EH (cell line): ENCODE measurements at regions not wholly inside any gene's neighbourhood (a gene's known extent, or its start where the extent isn't known, plus 50 kb on each side); places are given as distances from the start of the nearest gene placed in this dataset.
"Not testable (repeated sequence)": the region's sequence is repeated elsewhere in the genome, so short reads cannot be mapped to it uniquely, and the experiment has no call there.

Source experiments
- DNase-seq: peaks from one replicate; pipeline ENCODE4 v3.0.0-alpha.2; 2015; ENCODE audit warnings: low read depth

DNA sequence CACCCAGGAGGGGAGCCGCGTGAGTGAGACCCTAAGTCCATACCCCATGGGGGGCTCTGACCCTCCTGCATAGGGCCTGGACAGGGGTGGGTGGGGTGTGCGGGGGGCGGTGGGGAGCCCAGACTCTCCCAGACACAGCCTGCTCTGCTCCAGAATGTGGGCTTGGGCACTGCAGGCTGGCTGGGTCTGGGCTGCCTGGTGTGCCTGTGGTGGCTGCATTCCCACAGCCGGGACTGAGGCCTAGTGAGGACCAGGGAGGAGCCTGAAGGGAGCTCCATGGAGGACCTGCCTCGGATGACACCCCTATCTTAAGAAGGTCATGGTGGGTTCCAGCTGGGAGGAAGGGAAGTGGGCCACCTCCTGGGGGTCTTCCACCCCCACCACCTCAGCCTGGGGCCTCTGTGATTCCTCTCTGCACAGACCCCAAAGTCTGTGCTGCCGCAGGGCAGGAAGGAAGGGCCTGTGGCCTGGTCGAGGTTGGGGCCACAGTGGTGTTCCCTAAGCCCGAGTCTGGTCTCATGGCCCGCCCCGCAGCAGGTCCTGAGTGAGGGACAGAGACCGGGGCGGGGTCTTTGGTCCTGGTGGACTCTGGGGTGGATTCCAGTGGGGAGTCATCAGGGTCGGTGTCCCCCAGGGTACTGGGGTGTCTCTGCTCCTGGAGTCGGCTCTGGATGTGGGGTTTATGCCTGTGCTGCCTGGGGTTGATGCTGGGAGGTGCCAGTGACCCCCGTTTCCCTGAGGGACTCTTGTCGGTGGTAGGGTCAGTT lies 392.3 kb downstream of the TMEM121 start:
- no peak for DNase-seq

DNA sequence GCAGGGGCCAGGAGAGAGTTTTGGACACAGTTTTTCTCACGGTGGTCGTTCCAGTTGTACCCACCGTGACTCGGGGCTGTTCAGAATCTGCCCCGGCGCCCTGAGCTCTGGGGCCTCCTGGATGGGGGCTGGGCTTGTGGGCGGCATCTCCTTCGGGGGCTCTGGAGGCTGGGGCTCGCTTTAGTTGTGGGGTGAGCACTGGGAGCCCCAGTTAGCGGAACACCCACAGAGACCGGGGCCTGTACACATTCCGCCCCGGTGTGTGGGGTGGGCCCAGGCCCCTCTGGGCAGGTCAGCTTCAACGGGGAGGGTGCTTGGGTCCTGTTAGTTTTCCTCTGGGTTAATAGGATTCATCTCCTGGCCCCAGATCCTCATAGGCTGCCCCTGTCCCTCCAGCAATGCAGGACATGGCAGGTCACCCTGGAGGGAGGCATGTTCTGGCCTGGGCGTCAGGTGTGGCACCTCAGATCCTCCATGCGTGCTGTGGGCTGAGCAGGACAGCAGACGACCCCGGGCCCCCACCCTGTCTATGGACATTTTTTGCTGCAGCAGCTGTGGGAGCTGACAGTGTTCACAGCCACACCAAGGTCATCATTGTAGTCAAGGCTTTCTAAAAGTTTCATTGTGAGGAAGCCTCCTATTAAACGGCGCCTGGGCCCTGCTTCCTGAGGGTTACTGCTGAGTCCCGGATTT lies 393.2 kb downstream of the TMEM121 start:
- DNase-seq: no peak

DNA sequence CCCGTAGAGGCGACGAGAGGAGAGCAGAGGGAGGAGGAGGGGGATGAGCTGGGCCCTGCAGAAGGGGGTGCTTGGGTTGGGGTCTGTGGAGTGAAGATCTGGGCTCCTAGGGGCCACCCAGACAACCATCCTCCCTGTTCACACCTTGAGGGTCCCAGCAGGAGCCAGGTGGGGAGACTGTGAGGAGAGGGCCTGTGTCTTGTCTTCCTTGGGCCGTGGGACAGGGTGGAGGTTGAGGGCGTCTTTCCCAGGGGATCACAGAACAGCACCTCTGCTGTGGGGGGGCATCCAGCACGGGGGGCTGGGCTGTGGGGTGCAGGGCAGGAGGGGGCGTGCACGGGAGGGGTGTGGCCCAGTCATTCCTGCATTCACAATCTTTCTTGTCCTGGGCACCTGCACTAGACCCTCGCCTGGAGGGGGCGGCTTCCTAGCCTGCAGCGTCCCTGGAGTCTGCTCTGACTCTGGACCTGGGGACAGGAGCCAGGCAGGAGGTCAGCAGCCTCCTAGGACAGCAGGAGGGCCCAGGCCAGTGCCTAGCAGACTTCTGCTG lies 393.8 kb downstream of the TMEM121 start:
- not testable (repeated sequence) for DNase-seq

DNA sequence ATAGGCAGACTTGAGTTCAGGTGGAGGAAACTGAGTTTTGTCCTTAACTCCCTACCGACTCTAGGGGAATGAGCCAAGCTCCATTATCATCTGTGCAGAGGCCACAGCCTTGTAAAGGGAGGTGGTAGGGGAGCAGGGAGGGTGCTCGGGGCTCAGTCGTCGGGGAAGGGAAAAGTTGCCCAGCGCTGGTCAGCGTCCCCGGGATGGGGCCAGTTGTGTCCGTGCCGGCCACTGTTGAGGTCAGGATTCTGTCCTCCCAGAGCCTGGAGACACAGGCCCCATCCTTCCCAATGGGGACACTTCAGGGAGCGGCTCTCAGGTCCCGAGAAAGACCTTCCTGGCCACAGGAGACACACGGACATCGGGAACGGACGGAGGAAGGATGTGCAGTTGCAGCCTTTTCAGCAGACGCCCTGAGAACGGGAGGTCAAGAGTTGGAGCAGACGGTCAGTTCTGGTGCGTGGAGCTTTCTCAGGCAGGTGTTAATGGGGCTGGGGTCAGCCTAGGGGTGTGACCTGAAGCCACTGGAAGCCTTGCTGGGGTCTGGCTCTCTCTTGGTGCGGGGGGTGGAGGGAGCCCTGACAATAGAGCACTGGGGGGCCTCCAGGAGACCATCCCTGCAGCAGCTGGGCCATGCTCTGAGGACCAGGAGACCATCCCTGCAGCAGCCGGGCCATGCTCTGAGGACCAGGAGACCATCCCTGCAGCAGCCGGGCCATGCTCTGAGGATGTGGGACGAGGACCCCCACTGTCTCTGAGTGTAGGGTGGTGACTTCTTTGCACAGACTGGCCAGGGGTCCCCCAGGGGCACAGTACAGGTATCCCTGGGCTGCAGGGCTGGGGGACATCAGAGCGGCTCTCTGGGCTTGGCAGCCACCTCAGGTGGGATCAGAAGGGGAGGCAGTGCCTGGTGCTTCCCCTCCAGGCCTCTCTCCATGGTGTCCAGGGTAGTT lies 394.7 kb downstream of the TMEM121 start:
- not testable (repeated sequence) for DNase-seq

DNA sequence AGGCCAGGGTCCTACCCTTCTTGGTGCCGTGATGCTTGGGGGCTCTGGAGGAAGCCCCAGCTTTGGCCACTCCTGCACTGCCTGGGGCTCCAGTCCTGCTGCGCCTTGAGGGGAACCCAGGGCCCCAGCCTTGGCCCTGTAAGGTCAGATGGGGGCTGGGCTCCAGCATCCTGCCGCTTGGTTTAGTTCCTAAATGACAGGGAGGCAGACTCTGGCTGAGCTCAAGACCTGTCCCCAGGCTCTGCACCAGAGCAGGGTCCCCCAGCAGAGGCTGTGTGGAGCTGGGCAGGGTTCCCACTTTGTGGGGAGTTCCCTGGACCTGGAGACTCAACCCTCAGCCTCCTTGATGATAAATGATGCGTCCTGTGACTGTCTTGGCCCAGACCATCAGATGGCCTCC lies 395.4 kb downstream of the TMEM121 start:
- DNase-seq: not testable (repeated sequence)

DNA sequence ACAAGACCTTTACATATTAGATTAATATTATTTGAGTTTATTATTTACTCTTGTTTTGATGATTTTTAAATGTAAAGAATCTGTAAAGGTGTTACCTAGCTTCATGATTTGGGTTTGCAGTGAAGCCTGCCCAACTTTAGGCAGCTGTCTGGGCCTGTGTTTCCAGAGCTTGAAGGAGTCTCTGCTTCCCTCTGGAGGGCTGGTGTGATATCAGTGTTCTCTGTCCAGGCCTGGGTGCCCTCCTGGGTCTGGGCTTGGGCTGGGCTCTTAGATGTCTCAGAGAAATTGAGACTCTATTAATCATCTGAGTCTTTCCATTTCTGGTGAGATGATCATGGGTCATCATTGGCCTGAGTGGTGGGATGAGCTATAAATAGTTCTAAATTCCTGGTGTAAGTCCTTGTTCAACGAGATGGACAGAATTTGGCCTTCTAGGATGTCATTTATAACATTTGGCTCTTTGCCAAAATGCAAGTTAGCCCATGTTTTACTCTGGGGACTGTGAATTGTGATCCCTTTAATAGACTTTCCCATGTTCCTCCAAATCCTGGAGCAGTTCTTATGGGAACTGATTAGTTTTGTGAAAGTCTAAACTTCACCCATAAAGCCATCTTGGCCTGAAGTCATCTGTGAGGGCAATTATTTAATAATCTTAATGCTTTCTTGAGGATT lies 397.3 kb downstream of the TMEM121 start:
- DNase-seq: not testable (repeated sequence)

DNA sequence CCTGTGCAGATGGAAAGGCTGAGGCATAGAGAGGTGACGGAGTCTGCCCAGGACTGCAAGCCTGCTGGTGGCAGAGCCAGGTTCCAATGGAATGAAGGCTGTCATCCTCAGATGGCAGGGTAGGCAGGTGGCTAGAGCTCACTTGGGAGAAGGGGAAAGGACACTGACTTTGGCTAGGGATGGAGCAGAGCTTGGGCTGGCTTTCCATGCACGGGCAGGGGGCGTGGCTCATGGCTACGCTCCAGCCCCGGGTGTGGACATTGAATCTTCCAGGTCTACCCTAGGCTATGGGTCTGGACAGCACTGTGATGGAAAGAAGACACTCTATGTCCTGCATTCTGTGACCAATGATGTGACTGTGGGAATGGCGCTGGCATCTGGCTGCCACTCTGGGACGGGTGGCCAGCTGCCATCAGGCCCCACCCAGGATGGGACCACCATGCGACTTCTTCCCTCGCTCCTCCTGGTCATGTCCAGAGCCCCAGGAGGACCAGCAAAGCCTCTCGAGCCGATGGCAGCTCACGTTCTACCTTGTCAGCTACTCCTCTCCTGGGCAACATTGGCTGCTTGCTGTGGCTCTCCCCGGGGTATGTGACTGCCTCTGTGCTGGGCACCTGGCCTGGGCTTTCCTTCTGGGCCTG lies 398.7 kb downstream of the TMEM121 start:
- DNase-seq: no peak

DNA sequence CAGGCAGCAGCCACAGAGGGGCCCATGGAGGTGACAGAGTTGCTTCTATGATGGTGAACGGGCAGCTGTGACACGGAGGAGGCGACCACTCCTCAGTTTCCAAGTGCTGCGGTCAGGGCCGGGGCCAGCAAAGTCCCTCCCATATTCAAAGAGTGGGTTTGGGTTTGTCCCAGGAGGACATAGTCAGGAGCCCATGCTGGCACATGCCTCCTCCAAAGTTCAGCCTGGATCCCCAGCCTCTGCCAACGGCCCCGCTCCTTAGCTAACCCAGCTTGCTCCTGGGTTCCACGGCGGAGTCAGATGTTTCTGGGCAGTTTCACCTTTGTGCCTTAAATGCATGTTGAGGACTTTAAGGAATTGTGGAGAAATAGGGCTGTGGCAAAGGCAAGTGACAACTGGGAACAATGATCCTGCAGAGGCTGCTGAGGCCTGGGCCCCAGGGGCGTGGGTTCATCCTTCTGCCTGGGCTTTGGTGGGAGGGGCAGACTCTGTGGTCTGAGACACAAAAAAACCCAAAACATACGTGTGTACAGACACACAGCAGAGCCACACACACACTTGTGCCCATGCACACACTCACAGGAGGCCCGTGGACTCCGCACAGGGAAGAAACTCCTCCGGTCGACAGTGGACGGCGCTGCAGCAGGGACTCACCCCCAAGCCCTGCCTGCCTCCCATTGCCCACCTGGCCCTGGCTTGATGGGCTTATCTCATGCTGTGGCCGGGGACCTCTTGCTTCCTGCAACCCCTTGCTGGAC lies 399.4 kb downstream of the TMEM121 start:
- DNase-seq: no peak

DNA sequence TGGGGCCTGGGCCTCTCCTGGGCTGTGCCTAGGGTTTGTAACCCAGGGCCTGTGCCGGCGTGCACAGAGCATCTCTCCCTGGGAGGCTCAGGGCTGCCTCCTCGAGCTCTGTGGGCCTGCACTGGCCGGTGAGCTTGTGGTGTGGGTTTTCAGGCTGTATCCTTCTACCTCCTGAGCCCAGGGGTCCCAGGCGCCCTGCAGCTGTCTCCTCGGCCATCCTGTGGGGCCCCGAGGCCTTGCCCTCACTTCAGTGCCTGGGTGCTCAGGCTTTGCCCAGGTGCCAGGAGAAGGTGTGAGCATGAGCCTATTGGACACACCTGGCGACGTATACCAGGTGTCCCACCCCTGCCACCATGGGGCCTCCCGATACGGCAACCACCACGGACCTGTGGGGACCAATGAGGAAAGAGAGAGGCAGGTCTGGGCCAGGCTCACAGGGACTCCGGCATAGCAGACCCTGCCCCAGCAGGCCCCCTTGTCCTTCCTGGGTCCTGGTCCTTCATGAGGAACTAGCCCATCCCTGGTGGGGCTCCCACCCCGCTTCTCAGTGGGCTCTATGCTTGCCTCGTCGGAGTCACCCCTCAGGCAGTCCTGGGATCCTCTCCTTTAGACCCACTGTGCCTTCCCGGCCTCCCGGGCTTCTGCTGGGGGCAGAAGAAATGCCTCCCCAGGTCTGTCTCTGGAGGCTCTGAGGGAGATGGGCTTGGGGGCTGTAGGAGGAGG lies 400.2 kb downstream of the TMEM121 start:
- no peak for DNase-seq

DNA sequence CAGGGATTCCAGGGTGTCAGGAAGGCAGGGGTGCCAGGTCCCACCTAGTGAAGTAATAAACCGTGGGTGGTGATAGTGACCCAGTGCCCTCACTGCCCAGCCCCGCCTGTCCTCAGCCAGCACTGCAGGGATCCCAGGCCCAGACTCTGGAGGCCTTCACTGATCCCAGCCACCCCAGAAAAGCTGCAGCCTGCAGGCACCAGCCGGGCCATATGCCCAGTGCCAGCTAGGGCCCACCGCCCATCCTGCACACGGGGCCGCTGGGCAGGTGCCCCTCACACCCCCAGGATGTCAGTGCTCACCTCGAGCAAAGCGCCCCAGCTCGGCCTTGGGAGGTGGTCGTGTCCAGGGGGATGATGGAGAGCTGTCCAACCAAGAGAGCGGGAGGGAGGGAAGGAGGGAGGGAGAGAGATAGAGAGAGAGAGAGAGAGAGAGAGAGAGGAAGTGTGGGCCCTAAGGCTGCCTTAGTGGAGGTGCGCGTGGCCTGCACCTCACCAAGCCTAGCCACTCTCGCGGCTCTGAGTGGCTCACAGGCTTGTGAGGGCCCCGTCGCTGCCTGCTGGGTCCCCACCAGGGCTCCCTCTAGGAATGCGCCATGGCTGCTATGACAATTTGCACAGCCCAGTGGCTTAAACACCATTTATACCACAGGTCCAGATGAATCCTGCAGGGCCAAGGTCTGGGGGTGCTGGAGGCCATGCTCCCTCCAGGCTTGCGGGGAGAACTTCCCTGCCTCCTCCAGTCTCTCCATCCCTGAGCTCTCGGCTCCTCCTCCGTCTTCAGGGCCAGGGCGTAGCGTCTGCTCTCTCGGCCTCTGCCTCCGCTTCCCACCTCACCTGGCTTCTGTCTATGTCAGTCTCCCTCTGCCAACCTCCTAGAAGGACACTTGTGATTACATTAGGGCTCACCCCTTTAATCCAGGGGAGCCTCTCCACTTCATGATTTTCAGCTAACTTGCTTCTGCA lies 401.0 kb downstream of the TMEM121 start:
- DNase-seq: no peak

DNA sequence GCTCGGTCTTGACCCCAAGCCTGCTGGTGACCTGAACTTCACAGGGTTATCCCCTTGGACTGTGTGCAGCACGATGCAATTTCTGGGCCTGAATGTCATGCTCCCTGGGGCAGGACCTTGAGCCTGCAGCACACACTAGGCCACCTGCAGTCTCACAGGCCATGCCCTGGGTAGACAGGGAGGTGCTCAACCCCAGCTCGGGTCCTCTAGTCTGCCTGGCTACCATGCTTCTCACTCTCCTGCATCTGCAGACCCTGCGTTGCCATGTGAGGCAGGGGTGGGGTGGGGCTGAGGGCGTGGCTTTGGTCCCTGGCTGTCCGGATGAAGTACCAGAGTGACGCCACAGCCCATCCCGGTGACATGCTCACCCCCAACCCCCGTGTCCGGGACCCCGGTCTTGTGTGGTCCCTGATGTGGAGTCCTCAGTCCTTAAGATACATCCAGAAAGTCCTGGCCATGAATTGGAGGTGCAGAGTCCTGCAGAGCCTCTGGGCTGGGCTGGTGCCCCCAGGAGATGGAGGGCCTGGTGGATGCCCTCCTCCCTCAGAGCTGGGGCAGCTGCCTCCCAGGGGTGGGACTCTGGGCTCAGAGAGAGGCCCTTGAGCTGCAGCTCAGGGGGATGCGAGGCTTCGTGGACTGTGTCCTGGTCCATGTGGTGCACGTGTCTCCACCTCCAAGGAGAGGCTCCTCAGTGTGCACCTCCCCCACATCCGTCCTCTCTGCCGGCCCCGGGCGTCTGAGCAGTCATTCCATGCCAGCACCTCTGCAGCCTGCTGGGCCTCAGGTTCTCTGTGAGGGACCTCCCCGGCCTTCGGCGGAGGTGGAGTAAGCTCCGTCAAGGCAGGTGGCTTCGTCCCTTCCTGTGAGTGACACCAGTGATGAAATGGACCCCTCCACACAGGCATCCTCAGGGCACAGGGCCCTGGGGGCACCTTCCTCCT lies 402.1 kb downstream of the TMEM121 start:
- DNase-seq: not testable (repeated sequence)

DNA sequence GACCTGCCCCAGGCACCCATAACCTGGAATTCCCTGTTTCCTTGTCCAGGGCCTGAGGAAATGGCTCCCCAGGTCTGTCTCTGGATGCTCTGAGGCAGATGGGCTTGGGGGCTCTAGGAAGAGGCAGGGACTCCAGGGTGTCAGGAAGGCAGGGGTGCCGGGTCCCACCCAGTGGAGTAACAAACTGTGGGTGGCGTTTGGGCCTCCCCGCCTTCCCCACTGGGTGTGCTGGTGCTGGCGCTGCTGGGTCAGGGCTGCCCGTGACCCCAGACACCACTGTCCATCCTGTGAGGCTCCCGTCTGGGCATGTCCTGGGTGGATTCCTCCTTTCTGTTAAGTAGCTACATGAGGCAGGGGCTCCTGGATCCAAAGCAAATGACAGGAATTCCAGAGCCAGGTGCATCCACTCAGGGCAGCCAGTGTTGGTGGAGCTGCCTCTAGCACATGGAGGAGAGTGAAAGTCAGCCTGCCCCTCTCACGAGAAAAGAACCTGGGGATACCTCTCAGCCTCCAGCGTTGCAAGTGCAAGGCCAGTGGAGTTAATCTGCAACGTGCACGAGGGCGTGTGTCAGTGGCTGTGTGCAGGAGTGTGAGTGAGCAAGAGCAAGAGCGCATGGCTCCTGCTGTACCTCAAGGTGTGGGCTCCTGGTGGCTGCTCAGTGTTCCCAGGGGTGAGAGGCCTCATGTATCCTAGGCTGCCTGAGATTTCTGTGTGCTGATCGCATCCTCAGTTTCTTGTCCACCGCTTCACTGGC lies 403.1 kb downstream of the TMEM121 start:
- DNase-seq: no peak

DNA sequence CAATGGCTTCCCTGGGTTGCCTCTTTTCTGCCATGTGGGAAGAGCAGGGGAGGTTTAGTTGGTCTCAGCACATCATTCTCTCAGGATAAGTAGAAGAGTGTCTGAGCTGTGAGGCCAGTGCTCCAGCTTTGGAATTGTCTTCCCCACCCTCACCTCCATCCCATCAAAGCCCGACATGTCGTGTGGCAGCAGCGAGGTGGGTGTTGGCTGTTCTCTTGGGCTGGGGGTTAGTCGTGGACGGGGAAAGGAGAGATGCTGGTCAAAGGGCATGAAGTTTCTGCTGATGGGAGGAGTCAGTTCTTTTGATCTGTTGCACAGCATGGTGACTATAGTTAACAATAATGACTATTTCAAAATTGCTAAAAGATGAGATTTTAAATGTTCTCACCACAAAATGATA lies 404.2 kb downstream of the TMEM121 start:
- no peak for DNase-seq

DNA sequence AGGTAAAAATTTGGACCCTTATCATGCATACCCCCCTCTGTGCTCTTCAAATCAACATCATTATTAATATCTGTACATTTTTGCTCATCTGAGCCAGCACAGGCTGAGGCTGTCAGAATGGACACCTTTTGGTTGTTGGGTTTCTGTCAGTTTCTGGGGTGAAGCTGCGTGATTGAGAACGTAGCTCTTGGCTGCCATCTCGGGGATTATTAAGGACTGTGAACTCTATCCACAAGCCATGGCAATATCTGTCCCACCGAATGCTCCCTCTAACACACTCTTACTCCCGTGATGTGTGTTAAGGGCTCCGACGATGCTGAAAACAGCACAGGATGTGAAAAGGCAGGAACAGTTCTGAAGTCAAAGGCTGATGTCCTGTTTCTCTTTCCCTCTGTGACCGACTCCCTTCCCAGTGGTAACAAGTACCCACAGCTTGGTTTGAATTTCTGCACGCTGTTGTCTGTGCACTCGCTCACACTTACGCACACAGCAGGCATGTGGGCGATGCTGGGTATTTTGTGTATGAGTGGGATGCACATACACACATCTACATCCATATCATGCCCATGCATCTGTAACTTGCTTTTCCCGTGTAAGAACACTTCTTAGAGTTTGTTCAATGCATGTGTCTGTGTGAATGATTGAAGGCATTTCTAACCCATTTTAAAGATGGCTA lies 405.6 kb downstream of the TMEM121 start:
- DNase-seq: no peak

DNA sequence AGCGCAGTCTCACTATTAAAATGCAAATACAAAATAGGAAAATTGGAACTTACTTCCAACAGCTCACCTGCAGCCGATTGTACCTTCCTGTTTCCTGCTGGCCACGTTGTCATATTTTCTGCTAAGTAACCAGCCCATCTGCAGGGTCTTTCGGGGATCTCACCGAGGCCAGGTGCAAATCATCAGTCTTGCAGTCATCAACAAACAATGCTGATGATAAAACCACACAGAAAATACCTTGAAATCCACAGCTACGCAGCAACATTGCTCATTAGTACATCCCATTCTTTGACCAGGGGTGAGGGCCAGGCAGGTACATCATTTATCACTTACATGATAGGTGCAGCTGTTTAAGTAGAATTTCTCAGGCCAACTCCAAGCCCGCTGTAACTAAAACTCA lies 406.9 kb downstream of the TMEM121 start:
- no peak for DNase-seq

DNA sequence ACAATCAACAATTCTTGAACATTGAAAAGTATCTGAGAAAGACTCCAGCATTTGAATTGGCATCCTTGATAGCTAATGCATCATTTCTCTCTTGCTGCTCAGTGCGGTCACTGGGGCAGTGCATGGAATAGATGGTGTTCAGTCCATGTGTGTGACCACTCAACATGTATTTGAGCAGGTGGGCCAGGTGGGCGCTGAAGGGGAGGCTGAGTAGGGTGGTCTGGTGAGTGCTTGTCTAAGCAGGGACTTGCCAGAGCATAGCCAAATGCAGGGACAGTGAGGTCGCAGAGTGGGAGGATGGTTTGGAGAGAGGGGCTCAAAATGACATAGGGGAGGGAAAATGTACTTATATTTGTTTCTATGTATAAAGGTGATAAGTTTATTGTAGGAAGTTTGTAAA lies 409.0 kb downstream of the TMEM121 start:
- no peak for DNase-seq
